ENCODE measurements at regions not wholly inside any gene's neighbourhood (a gene's known extent, or its start where the extent isn't known, plus 50 kb on each side); places are given as distances from the start of the nearest gene placed in this dataset.

DNA sequence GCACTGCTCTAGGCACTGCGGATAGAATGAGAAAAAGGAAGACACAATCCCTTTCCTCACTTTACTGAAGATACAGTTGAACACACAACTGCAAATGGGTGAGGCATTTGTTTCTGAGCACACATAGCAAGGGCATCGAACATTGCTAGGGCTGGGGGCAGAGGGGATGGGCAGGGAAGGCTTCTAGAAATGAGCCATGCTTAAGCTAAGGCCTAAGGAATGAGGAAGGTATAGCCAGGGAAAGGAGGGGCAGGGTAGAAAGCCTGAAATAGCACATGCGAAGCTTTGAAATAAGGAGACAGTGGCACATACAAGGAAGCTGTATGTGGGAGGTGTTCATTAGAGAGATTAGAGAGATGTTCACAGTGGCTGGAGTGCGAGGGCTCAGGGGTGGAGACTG lies 92.7 kb downstream of the KIF4B start:
- Histone ChIP-seq H4K8ac (ENCODE audit: low read depth in 2 of 2, low read length in 2 of 2) (no peak overlapping the region), H2AK9ac (replicated peaks; ENCODE audit: low read depth, low read length, poor library complexity) (no peak overlapping the region), H2AFZ (replicated peaks; ENCODE audit: low read length, poor library complexity) (no peak overlapping the region), H3K79me1 (ENCODE audit: low read depth in 1 of 2, low read length in 2 of 2) (no peaks in the 10 kb centered on the region), H3K4me3 (ENCODE audit: insufficient read depth, low read depth, low read length) (no peak overlapping the region), H3K36me3 (ENCODE audit: control insufficient read depth, insufficient read depth, low read length) (no peaks in the 10 kb centered on the region), H2BK120ac (ENCODE audit: low read depth, low read length) (no peak overlapping the region), H3K9ac (ENCODE audit: low read depth, low read length) (no peak overlapping the region), H2AK5ac (ENCODE audit: low read depth, low read length) (no peak overlapping the region), H4K91ac (ENCODE audit: insufficient read depth, low read depth, low read length) (no peak overlapping the region), H3K9me1 (ENCODE audit: insufficient read depth, low read length) (no peaks in the 10 kb centered on the region), H3K4me1 (ENCODE audit: control insufficient read depth, insufficient read depth, low read length) (no peaks in the 10 kb centered on the region), H3K27ac (ENCODE audit: insufficient read depth, low read length) (no peak overlapping the region), H3K4ac (ENCODE audit: low read depth, low read length) (no peak overlapping the region), H3K14ac (replicated peaks; ENCODE audit: low read depth, low read length) (no peak overlapping the region), H2BK5ac (ENCODE audit: low read depth, low read length, poor library complexity, severe bottlenecking) (no peak overlapping the region), H4K5ac (ENCODE audit: low read depth, low read length) (no peak overlapping the region), H3K23ac (ENCODE audit: low read depth, low read length) (no peak overlapping the region), H3K9me3 (ENCODE audit: control insufficient read depth, insufficient read depth, low read length) (no peaks in the 10 kb centered on the region; the same call in 1 of the 2 replicates), H3K18ac (ENCODE audit: low read depth, low read length) (no peak overlapping the region), H3K27me3 (ENCODE audit: control insufficient read depth, insufficient read depth, low read length) (no peaks in the 10 kb centered on the region; the same call in 1 of the 2 replicates), H2BK15ac (ENCODE audit: low read depth, low read length) (no peak overlapping the region), H2BK20ac (ENCODE audit: low read depth, low read length) (no peak overlapping the region), H4K20me1 (ENCODE audit: insufficient read depth, low read length) (no peaks in the 10 kb centered on the region), H3K4me2 (ENCODE audit: low read depth, low read length) (no peak overlapping the region), H3K56ac (ENCODE audit: extremely low read depth, insufficient read depth, low read length) (no peak overlapping the region)
- dilution Hi-C loops (cut with HindIII; ENCODE audit: low sequenced_read_pairs, unreplicated experiment) (no loop called here), in situ Hi-C loops (cut with MboI; ENCODE audit: low sequenced_read_pairs) (no loop called here), intact Hi-C loops (cut with micrococcal nuclease) (no loop called here)
- no TSS peak for BruUV-seq (replicated peaks)
- DNase-seq (no peak), ATAC-seq (ENCODE audit: low read depth) (no peak)
- CTCF ChIA-PET, result no interaction called here
- no peak for TF ChIP-seq BHLHE40 (IDR thresholded peaks at IDR 0.05; ENCODE audit: low read depth, low read length)
- TF ChIP-seq RCOR1 (IDR thresholded peaks at IDR 0.05; ENCODE audit: insufficient replicate concordance, low read length), result no peak
- no peak for TF ChIP-seq FOS (IDR thresholded peaks at IDR 0.05; ENCODE audit: low read depth, low read length)
- TF ChIP-seq, protein P1, sequence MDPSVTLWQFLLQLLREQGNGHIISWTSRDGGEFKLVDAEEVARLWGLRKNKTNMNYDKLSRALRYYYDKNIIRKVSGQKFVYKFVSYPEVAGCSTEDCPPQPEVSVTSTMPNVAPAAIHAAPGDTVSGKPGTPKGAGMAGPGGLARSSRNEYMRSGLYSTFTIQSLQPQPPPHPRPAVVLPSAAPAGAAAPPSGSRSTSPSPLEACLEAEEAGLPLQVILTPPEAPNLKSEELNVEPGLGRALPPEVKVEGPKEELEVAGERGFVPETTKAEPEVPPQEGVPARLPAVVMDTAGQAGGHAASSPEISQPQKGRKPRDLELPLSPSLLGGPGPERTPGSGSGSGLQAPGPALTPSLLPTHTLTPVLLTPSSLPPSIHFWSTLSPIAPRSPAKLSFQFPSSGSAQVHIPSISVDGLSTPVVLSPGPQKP (IDR thresholded peaks at IDR 0.05; ENCODE audit: borderline replicate concordance, low read depth, low read length), result no peak
- TF ChIP-seq RFX5 (IDR thresholded peaks at IDR 0.05; ENCODE audit: low read depth, low read length), result no peak
- TF ChIP-seq MXI1 (IDR thresholded peaks at IDR 0.05; ENCODE audit: borderline replicate concordance, low read depth, low read length), result no peak
- no peak for TF ChIP-seq POLR2A (IDR thresholded peaks at IDR 0.05; ENCODE audit: low read depth, low read length)
- TF ChIP-seq CHD1 (IDR thresholded peaks at IDR 0.05; ENCODE audit: low read depth, low read length), result no peak
- no peak for TF ChIP-seq MAFK (IDR thresholded peaks at IDR 0.05; ENCODE audit: low read depth, low read length)
- no peak for TF ChIP-seq SMC3 (IDR thresholded peaks at IDR 0.05; ENCODE audit: low read depth, low read length)
- no peak for TF ChIP-seq RAD21 (IDR thresholded peaks at IDR 0.05; ENCODE audit: low read length)
- TF ChIP-seq NFE2L2 (IDR thresholded peaks at IDR 0.05; ENCODE audit: low read depth, low read length), result no peak
- POLR2A ChIA-PET (ENCODE audit: unreplicated experiment), result no interaction called here
- WGBS, 2 experiments (ENCODE audit: extremely low coverage in 2 of 2, insufficient read length in 1 of 2), result 52% methylated on average over 2 of the region's 4 CpGs; no CpG with 5 or more reads in 1 of the 2 experiments
